ENCODE measurements at regions not wholly inside any gene's neighbourhood (a gene's known extent, or its start where the extent isn't known, plus 50 kb on each side); places are given as distances from the start of the nearest gene placed in this dataset.

DNA sequence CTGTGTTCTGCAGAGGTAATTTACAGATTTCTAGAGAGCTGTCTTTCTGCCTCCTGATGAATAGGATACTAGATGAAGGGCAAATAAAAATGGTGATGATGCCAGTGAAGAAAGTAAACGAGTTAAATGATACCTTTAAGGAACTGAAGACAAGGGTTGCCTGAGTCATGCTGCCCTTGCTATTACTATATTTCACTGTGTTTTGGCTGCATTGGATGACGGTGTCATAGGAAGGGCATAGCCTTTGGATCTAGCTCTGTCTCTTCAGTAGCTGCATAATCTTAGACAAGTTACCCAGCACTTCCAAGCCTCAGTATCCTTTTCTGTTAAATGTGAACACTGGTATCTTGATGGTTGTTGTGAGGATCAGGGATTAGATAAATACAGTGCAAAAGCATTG, 131.5 kb upstream of the FGGY start:
- Histone ChIP-seq H3K4me1 (ENCODE audit: control insufficient read depth in 1 of 2, insufficient read depth in 2 of 2, low read length in 2 of 2) (no peaks in the 10 kb centered on the region), H3K27me3 (ENCODE audit: insufficient read depth, low read length) (no peaks in the 10 kb centered on the region), H3K23ac (ENCODE audit: low read length) (no peak overlapping the region), H4K91ac (ENCODE audit: low read depth, low read length) (no peak overlapping the region), H3K9me3 (ENCODE audit: insufficient read depth, low read depth, low read length) (no peaks in the 10 kb centered on the region), H3K9ac (ENCODE audit: low read length) (no peak overlapping the region), H2BK120ac (ENCODE audit: insufficient read depth, low read length, poor library complexity) (no peak overlapping the region), H3K4ac (ENCODE audit: low read depth, low read length) (no peak overlapping the region), H3K36me3 (ENCODE audit: control insufficient read depth in 1 of 2, insufficient read depth in 2 of 2, low read length in 2 of 2) (no peaks in the 10 kb centered on the region), H2AFZ (ENCODE audit: insufficient read depth, low read length, poor library complexity) (no peak overlapping the region), H3K18ac (ENCODE audit: low read length) (no peak overlapping the region), H3K14ac (ENCODE audit: low read length) (no peak overlapping the region), H2BK12ac (ENCODE audit: low read length) (no peak overlapping the region), H3K79me1 (ENCODE audit: low read length) (no peaks in the 10 kb centered on the region), H2AK5ac (ENCODE audit: low read length) (no peak overlapping the region), H3K4me2 (ENCODE audit: low read length) (no peak overlapping the region), H2BK5ac (ENCODE audit: low read depth, low read length, poor library complexity) (no peak overlapping the region), H4K12ac (ENCODE audit: low read depth, low read length) (no peak overlapping the region), H4K8ac (ENCODE audit: low read depth, low read length) (no peak overlapping the region), H3K79me2 (ENCODE audit: control insufficient read depth, insufficient read depth, low read length, poor library complexity) (no peaks in the 10 kb centered on the region), H3K4me3 (ENCODE audit: low read depth, low read length) (no peak overlapping the region), H3K27ac (ENCODE audit: low read depth, low read length) (no peak overlapping the region)
- WGBS (ENCODE audit: extremely low coverage, insufficient coverage, insufficient read length): no CpG with 5 or more reads among the region's 2 CpGs
- DNase-seq: no peak

- H3K4me1 ChIP-seq (ENCODE audit: control insufficient read depth in 1 of 2, insufficient read depth in 2 of 2, low read length in 2 of 2): no peaks in the 10 kb centered on the region
Measured at GRCh38 chr1:59169703-59170102, 127.2 kb upstream of the FGGY start.

GRCh38 chr1:59170659-59171058, 126.2 kb upstream of the FGGY start:
- H3K4me2 ChIP-seq (ENCODE audit: low read length): no peak overlapping the region
- no peak overlapping the region for H2AFZ ChIP-seq (ENCODE audit: insufficient read depth, low read length, poor library complexity)
- H3K4me3 ChIP-seq (ENCODE audit: low read depth, low read length): no peak overlapping the region
- no peaks in the 10 kb centered on the region for H3K27me3 ChIP-seq (ENCODE audit: insufficient read depth, low read length)
- H3K79me2 ChIP-seq (ENCODE audit: control insufficient read depth, insufficient read depth, low read length, poor library complexity): no peaks in the 10 kb centered on the region
- no peak overlapping the region for H2BK12ac ChIP-seq (ENCODE audit: low read length)
- H3K79me1 ChIP-seq (ENCODE audit: low read length): no peaks in the 10 kb centered on the region
- no peak overlapping the region for H3K4ac ChIP-seq (ENCODE audit: low read depth, low read length)
- H4K12ac ChIP-seq (ENCODE audit: low read depth, low read length): no peak overlapping the region
- no peak overlapping the region for H2AK5ac ChIP-seq (ENCODE audit: low read length)
- H3K9me3 ChIP-seq (ENCODE audit: insufficient read depth, low read depth, low read length): no peaks in the 10 kb centered on the region
- H4K8ac ChIP-seq (ENCODE audit: low read depth, low read length): no peak overlapping the region
- DNase-seq: no peak
- no peak overlapping the region for H3K9ac ChIP-seq (ENCODE audit: low read length)
- H3K36me3 ChIP-seq (ENCODE audit: control insufficient read depth in 1 of 2, insufficient read depth in 2 of 2, low read length in 2 of 2): no peaks in the 10 kb centered on the region
- H3K14ac ChIP-seq (ENCODE audit: low read length): no peak overlapping the region
- H3K18ac ChIP-seq (ENCODE audit: low read length): no peak overlapping the region
- H3K27ac ChIP-seq (ENCODE audit: low read depth, low read length): no peak overlapping the region
- H3K4me1 ChIP-seq (ENCODE audit: control insufficient read depth in 1 of 2, insufficient read depth in 2 of 2, low read length in 2 of 2): no peaks in the 10 kb centered on the region
- H3K23ac ChIP-seq (ENCODE audit: low read length): no peak overlapping the region
- no CpG with 5 or more reads among the region's 3 CpGs for WGBS (ENCODE audit: extremely low coverage, insufficient coverage, insufficient read length)
- H4K91ac ChIP-seq (ENCODE audit: low read depth, low read length): no peak overlapping the region
- H2BK120ac ChIP-seq (ENCODE audit: insufficient read depth, low read length, poor library complexity): no peak overlapping the region
- H2BK5ac ChIP-seq (ENCODE audit: low read depth, low read length, poor library complexity): no peak overlapping the region

More at GRCh38 chr1:59169703-59170102, 127.2 kb upstream of the FGGY start:
- H3K4me3 ChIP-seq (ENCODE audit: low read depth, low read length): no peak overlapping the region
- H2BK120ac ChIP-seq (ENCODE audit: insufficient read depth, low read length, poor library complexity): no peak overlapping the region
- no peak overlapping the region for H3K18ac ChIP-seq (ENCODE audit: low read length)
- no peaks in the 10 kb centered on the region for H3K36me3 ChIP-seq (ENCODE audit: control insufficient read depth in 1 of 2, insufficient read depth in 2 of 2, low read length in 2 of 2)
- no CpG with 5 or more reads among the region's 1 CpG for WGBS (ENCODE audit: extremely low coverage, insufficient coverage, insufficient read length)
- H3K79me1 ChIP-seq (ENCODE audit: low read length): no peaks in the 10 kb centered on the region
- H2BK12ac ChIP-seq (ENCODE audit: low read length): no peak overlapping the region
- H3K4ac ChIP-seq (ENCODE audit: low read depth, low read length): no peak overlapping the region
- H3K9me3 ChIP-seq (ENCODE audit: insufficient read depth, low read depth, low read length): no peaks in the 10 kb centered on the region
- H4K8ac ChIP-seq (ENCODE audit: low read depth, low read length): no peak overlapping the region
- no peaks in the 10 kb centered on the region for H3K27me3 ChIP-seq (ENCODE audit: insufficient read depth, low read length)
- DNase-seq: no peak
- no peak overlapping the region for H3K27ac ChIP-seq (ENCODE audit: low read depth, low read length)
- H2BK5ac ChIP-seq (ENCODE audit: low read depth, low read length, poor library complexity): no peak overlapping the region
- no peak overlapping the region for H2AK5ac ChIP-seq (ENCODE audit: low read length)
- H3K4me2 ChIP-seq (ENCODE audit: low read length): no peak overlapping the region
- no peak overlapping the region for H3K9ac ChIP-seq (ENCODE audit: low read length)
- no peak overlapping the region for H3K23ac ChIP-seq (ENCODE audit: low read length)
- H4K12ac ChIP-seq (ENCODE audit: low read depth, low read length): no peak overlapping the region
- no peak overlapping the region for H3K14ac ChIP-seq (ENCODE audit: low read length)
- H2AFZ ChIP-seq (ENCODE audit: insufficient read depth, low read length, poor library complexity): no peak overlapping the region
- H3K79me2 ChIP-seq (ENCODE audit: control insufficient read depth, insufficient read depth, low read length, poor library complexity): no peaks in the 10 kb centered on the region
- no peak overlapping the region for H4K91ac ChIP-seq (ENCODE audit: low read depth, low read length)

- Histone ChIP-seq H3K18ac (ENCODE audit: low read length) (no peak overlapping the region), H3K27ac (ENCODE audit: low read depth, low read length) (no peak overlapping the region), H3K4ac (ENCODE audit: low read depth, low read length) (no peak overlapping the region), H3K79me1 (ENCODE audit: low read length) (no peaks in the 10 kb centered on the region), H2BK120ac (ENCODE audit: insufficient read depth, low read length, poor library complexity) (no peak overlapping the region), H3K79me2 (ENCODE audit: control insufficient read depth, insufficient read depth, low read length, poor library complexity) (no peaks in the 10 kb centered on the region), H3K4me2 (ENCODE audit: low read length) (no peak overlapping the region), H3K36me3 (ENCODE audit: control insufficient read depth in 1 of 2, insufficient read depth in 2 of 2, low read length in 2 of 2) (no peaks in the 10 kb centered on the region), H3K9ac (ENCODE audit: low read length) (no peak overlapping the region), H4K8ac (ENCODE audit: low read depth, low read length) (no peak overlapping the region), H2AFZ (ENCODE audit: insufficient read depth, low read length, poor library complexity) (no peak overlapping the region), H3K9me3 (ENCODE audit: insufficient read depth, low read depth, low read length) (no peaks in the 10 kb centered on the region), H4K12ac (ENCODE audit: low read depth, low read length) (no peak overlapping the region), H2AK5ac (ENCODE audit: low read length) (no peak overlapping the region), H2BK12ac (ENCODE audit: low read length) (no peak overlapping the region), H3K23ac (ENCODE audit: low read length) (no peak overlapping the region), H4K91ac (ENCODE audit: low read depth, low read length) (no peak overlapping the region), H3K4me3 (ENCODE audit: low read depth, low read length) (no peak overlapping the region), H2BK5ac (ENCODE audit: low read depth, low read length, poor library complexity) (no peak overlapping the region), H3K14ac (ENCODE audit: low read length) (no peak overlapping the region), H3K27me3 (ENCODE audit: insufficient read depth, low read length) (no peaks in the 10 kb centered on the region), H3K4me1 (ENCODE audit: control insufficient read depth in 1 of 2, insufficient read depth in 2 of 2, low read length in 2 of 2) (no peaks in the 10 kb centered on the region)
- peak in 1 of 2 donors; percentile 62 for DNase-seq
- WGBS (ENCODE audit: extremely low coverage, insufficient coverage, insufficient read length): no CpG with 5 or more reads among the region's 4 CpGs
Measured at GRCh38 chr1:59171788-59172187, 125.1 kb upstream of the FGGY start.

Measured in trophoblast cell (in vitro differentiated cells and primary cell).